HepG2 (cell line): ENCODE measurements at regions not wholly inside any gene's neighbourhood (a gene's known extent, or its start where the extent isn't known, plus 50 kb on each side); places are given as distances from the start of the nearest gene placed in this dataset.

Source experiments
- ATAC-seq: fragments of 200-7000 bp; cut with Tn5 transposase; 3 replicates; pipeline ENCODE4 v1.9.1; 2020; ENCODE audit warnings: mild to moderate bottlenecking, moderate library complexity
- BruUV-seq: library from RNA; stranded (reverse); fragments of 400-500 nt; replicated peaks from 2 replicates; lab custom pipeline; 2021; lab: Mats Ljungman, UMichigan
- CTCF ChIA-PET: fragments of 300-600 bp; formaldehyde crosslinking; extraction: SDS; loops from one replicate; lab custom pipeline; 2021; ENCODE audit warnings: low total read pairs, inconsistent platforms, low intra/inter-chr PET ratio; lab: Yijun Ruan, JAX
- POLR2A ChIA-PET: fragments of 350-600 bp; sonication (Branson Sonifier 250); formaldehyde crosslinking; loops from one replicate; lab custom pipeline; 2020; ENCODE audit warnings: antibody characterized with exemption, inconsistent platforms; lab: Yijun Ruan, JAX
- DNase-seq: peaks from one replicate; pipeline ENCODE4 v3.0.0-alpha.2; 2015; ENCODE audit warnings: low spot score
- FAIRE-seq: peaks from 3 replicates; lab custom pipeline; 2011; peaks lifted over from hg19 to GRCh38; lab: Jason Lieb, UNC
- H2AFZ ChIP-seq: one replicate; pipeline ENCODE4 v1.6.1; 2011; ENCODE audit warnings: low read length, inconsistent platforms
- H3K27ac ChIP-seq: fragments of 300-600 bp; 3 replicates; pipeline ENCODE4 v1.8.0; 2011; ENCODE audit warnings: mixed run types, mild to moderate bottlenecking, mixed read lengths, low read length, inconsistent platforms; ENCODE audit not compliant: insufficient read depth; ENCODE audit errors: extremely low read length
- H3K27me3 ChIP-seq, 2 experiments: fragments of 200-600 bp in 1 of 2; 2 replicates in 1 of 2; 3 replicates in 1 of 2; pipeline versions ENCODE4 v1.6.0 to v1.8.0; 2011; ENCODE audit warnings: low read length in 2 of 2, mild to moderate bottlenecking in 2 of 2, moderate library complexity in 2 of 2, inconsistent platforms in 1 of 2; ENCODE audit not compliant: insufficient read depth in 2 of 2, control insufficient read depth in 1 of 2
- H3K36me3 ChIP-seq, 2 experiments: fragments of 200-600 bp in 1 of 2; replicated peaks in 1 of 2; 2 replicates in 1 of 2; 3 replicates in 1 of 2; pipeline versions ENCODE4 v1.5.1 to v1.8.0; 2011; ENCODE audit warnings: low read length in 2 of 2, inconsistent platforms in 1 of 2; ENCODE audit not compliant: insufficient read depth in 2 of 2, control insufficient read depth in 1 of 2
- H3K4me1 ChIP-seq: 2 replicates; pipeline ENCODE4 v1.5.1; 2012; ENCODE audit warnings: low read length, inconsistent platforms; ENCODE audit not compliant: insufficient read depth
- H3K4me2 ChIP-seq: 2 replicates; pipeline ENCODE4 v1.6.0; 2011; ENCODE audit warnings: low read depth, low read length, inconsistent platforms
- H3K4me3 ChIP-seq, 3 experiments: fragments of 200-600 bp in 1 of 3; sonication (generic), shearing (Covaris generic) in 1 of 3; replicated peaks in 1 of 3; 2 replicates each; pipeline ENCODE4 v1.5.1; 2011 to 2016; ENCODE audit warnings: low read length in 3 of 3, inconsistent platforms in 2 of 3, low read depth in 2 of 3, mild to moderate bottlenecking in 2 of 3, control low read depth in 1 of 3, mixed read lengths in 1 of 3; ENCODE audit not compliant: insufficient read depth in 1 of 3
- H3K79me2 ChIP-seq: one replicate; pipeline ENCODE4 v1.6.1; 2011; ENCODE audit warnings: low read length, inconsistent platforms; ENCODE audit not compliant: insufficient read depth
- H3K9ac ChIP-seq: 2 replicates; pipeline ENCODE4 v1.6.0; 2011; ENCODE audit warnings: mild to moderate bottlenecking, low read depth, low read length, inconsistent platforms; ENCODE audit not compliant: insufficient read depth
- H3K9me3 ChIP-seq: 2 replicates; pipeline ENCODE4 v1.5.1; 2012; ENCODE audit warnings: mild to moderate bottlenecking, low read length
- H4K20me1 ChIP-seq: 2 replicates; pipeline ENCODE4 v1.6.0; 2011; ENCODE audit warnings: inconsistent platforms, mild to moderate bottlenecking, low read length, moderate library complexity; ENCODE audit not compliant: insufficient read depth
- JUNB ChIP-seq: sonication (generic); formaldehyde crosslinking; IDR thresholded peaks from 2 replicates; pipeline ENCODE4 v1.8.0; 2022; ENCODE audit warnings: missing genetic modification reagents, mild to moderate bottlenecking, borderline replicate concordance
- MBD4 ChIP-seq: IDR thresholded peaks from 2 replicates; pipeline ENCODE4 v1.6.1; 2012; ENCODE audit warnings: low read length, inconsistent platforms, borderline replicate concordance
- PHF20 ChIP-seq: sonication (generic); formaldehyde crosslinking; IDR thresholded peaks from 2 replicates; pipeline ENCODE4 v1.5.0; 2020; ENCODE audit warnings: mild to moderate bottlenecking, missing genetic modification reagents
- SOX5 ChIP-seq: IDR thresholded peaks from 2 replicates; pipeline ENCODE4 v1.6.1; 2016; ENCODE audit warnings: borderline replicate concordance
- ZFYVE20 ChIP-seq: sonication (generic); formaldehyde crosslinking; IDR thresholded peaks from 2 replicates; pipeline ENCODE4 v1.8.0; 2023; ENCODE audit warnings: low read depth, mild to moderate bottlenecking, moderate library complexity, missing genetic modification reagents, borderline replicate concordance
- ZNF766 ChIP-seq: sonication (generic); formaldehyde crosslinking; IDR thresholded peaks from 2 replicates; pipeline ENCODE4 v1.5.0; 2020; ENCODE audit warnings: missing genetic modification reagents, borderline replicate concordance
- ZNF777 ChIP-seq: sonication (generic); formaldehyde crosslinking; IDR thresholded peaks from 2 replicates; pipeline ENCODE4 v1.4.0; 2020; ENCODE audit warnings: missing genetic modification reagents
- WGBS: methylation state at CpG from one replicate; pipeline ENCODE4 v1.1.6; 2017; ENCODE audit warnings: low lambda C conversion rate; 5-methylcytosine and 5-hydroxymethylcytosine counted together
- in situ Hi-C: cut with HindIII; loops from 2 replicates; pipeline ENCODE4 v1.10.0; 2017; ENCODE audit warnings: low pct_unique_long_range_greater_than_20kb; ENCODE audit not compliant: extremely low pct_ligation_motif_present
- intact Hi-C: fragments of 100-400 bp; cut with micrococcal nuclease; formaldehyde crosslinking; loops from one replicate; pipeline ENCODE4 v1.10.0; 2022; ENCODE audit not compliant: unreplicated experiment
- TF ChIP-seq, protein P1 (sequence below): sonication (generic); formaldehyde crosslinking; IDR thresholded peaks from 2 replicates; pipeline ENCODE4 v1.4.0; 2020; ENCODE audit warnings: mild to moderate bottlenecking, missing genetic modification reagents, borderline replicate concordance

DNA sequence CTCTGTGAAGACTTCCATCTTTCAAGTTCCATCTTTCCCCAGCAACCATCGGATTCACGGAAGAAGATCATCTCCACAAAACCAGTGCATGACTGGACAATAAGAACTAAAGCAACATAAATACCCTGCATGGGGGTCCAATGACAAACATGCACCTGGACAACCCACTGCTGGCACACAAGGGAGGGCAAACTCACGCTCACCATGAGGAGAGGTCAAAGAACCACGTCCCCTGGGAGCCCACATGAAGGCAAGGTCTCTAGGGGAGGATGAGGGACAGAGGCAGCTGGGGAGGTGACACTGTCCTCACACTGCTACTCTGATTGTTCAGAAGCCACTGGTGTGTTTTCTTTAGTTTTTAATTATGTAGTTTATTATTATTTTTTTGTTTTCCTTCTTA is 190.8 kb downstream of the MED10 start:
- no peaks in the 10 kb centered on the region for H3K9me3 ChIP-seq
- TF ChIP-seq SOX5 (CRISPR knock-in tag) (no peak), PHF20 (CRISPR knock-in tag) (no peak), ZNF766 (CRISPR knock-in tag) (no peak), JUNB (no peak), ZFYVE20 (CRISPR knock-in tag) (no peak), MBD4 (no peak), ZNF777 (CRISPR knock-in tag) (no peak)
- TF ChIP-seq, protein P1, sequence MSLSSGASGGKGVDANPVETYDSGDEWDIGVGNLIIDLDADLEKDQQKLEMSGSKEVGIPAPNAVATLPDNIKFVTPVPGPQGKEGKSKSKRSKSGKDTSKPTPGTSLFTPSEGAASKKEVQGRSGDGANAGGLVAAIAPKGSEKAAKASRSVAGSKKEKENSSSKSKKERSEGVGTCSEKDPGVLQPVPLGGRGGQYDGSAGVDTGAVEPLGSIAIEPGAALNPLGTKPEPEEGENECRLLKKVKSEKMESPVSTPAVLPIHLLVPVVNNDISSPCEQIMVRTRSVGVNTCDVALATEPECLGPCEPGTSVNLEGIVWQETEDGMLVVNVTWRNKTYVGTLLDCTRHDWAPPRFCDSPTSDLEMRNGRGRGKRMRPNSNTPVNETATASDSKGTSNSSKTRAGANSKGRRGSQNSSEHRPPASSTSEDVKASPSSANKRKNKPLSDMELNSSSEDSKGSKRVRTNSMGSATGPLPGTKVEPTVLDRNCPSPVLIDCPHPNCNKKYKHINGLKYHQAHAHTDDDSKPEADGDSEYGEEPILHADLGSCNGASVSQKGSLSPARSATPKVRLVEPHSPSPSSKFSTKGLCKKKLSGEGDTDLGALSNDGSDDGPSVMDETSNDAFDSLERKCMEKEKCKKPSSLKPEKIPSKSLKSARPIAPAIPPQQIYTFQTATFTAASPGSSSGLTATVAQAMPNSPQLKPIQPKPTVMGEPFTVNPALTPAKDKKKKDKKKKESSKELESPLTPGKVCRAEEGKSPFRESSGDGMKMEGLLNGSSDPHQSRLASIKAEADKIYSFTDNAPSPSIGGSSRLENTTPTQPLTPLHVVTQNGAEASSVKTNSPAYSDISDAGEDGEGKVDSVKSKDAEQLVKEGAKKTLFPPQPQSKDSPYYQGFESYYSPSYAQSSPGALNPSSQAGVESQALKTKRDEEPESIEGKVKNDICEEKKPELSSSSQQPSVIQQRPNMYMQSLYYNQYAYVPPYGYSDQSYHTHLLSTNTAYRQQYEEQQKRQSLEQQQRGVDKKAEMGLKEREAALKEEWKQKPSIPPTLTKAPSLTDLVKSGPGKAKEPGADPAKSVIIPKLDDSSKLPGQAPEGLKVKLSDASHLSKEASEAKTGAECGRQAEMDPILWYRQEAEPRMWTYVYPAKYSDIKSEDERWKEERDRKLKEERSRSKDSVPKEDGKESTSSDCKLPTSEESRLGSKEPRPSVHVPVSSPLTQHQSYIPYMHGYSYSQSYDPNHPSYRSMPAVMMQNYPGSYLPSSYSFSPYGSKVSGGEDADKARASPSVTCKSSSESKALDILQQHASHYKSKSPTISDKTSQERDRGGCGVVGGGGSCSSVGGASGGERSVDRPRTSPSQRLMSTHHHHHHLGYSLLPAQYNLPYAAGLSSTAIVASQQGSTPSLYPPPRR: no peak
- ATAC-seq (no peak), DNase-seq (no peak), FAIRE-seq (no peak)
- 33% methylated on average over 3 of the region's 4 CpGs for WGBS
- no TSS peak for BruUV-seq
- in situ Hi-C loops (no loop called here), intact Hi-C loops (no loop called here)
- no peak overlapping the region for H2AFZ ChIP-seq
- ChIA-PET POLR2A (no interaction called here), CTCF (no interaction called here)
- no peak overlapping the region for H3K9ac ChIP-seq
- no peaks in the 10 kb centered on the region; a peak in 1 of 5 replicates for H3K27me3 ChIP-seq
- H3K4me2 ChIP-seq: no peak overlapping the region
- H3K4me3 ChIP-seq: no peak overlapping the region
- H3K4me1 ChIP-seq: no peaks in the 10 kb centered on the region
- no peaks in the 10 kb centered on the region for H4K20me1 ChIP-seq
- no peaks in the 10 kb centered on the region for H3K36me3 ChIP-seq
- H3K79me2 ChIP-seq: no peaks in the 10 kb centered on the region
- H3K27ac ChIP-seq: no peak overlapping the region
